HEK293T (cell line): ENCODE measurements at regions not wholly inside any gene's neighbourhood (a gene's known extent, or its start where the extent isn't known, plus 50 kb on each side); places are given as distances from the start of the nearest gene placed in this dataset.

Source experiments
- CTBP1 ChIP-seq: fragments of 450-650 bp; IDR thresholded peaks from 2 replicates; pipeline ENCODE4 v1.6.1; 2016; ENCODE audit warnings: borderline replicate concordance
- ELF4 ChIP-seq: fragments of 450-650 bp; IDR thresholded peaks from 2 replicates; pipeline ENCODE4 v1.6.1; 2017; ENCODE audit warnings: antibody characterized with exemption
- HDGF ChIP-seq: fragments of 450-650 bp; IDR thresholded peaks from 2 replicates; pipeline ENCODE4 v1.6.1; 2017; ENCODE audit warnings: antibody characterized with exemption, borderline replicate concordance
- SP1 ChIP-seq: fragments of 450-650 bp; IDR thresholded peaks from 2 replicates; pipeline ENCODE4 v1.6.1; 2017
- SUZ12 ChIP-seq: fragments of 450-650 bp; IDR thresholded peaks from 2 replicates; pipeline ENCODE4 v1.6.1; 2016; ENCODE audit warnings: mild to moderate bottlenecking
- TF ChIP-seq, protein P1 (sequence below): fragments of 450-650 bp; IDR thresholded peaks from 2 replicates; pipeline ENCODE4 v1.6.1; 2016

DNA sequence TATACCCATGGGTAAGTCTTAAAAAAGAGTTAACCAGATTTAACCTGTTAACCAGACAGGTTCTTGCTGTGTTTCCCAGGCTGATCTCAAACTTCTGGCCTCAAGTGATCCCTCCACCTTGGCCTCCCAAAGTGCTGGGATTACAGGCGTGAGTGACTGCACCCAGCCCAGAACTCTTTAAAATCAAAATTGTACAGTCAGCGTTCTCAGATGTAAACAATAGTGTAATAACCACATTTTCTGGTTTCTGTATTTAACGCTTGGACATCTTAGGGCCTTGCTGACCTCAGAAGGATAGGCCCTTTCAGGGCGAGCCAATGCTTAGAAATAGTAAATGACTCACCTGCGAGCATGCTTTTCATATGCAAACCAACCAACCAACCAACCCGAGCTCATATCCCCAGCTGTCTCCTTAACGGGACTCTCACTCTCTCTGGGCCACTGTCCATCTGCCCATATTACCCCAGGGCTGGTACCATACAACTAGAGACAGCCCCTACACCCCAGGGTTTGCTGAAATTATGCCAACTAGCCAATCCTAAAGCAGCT lies 415.0 kb upstream of the XYLT1 start:
- TF ChIP-seq SP1, result no peak
- TF ChIP-seq SUZ12, result no peak
- TF ChIP-seq, protein P1, sequence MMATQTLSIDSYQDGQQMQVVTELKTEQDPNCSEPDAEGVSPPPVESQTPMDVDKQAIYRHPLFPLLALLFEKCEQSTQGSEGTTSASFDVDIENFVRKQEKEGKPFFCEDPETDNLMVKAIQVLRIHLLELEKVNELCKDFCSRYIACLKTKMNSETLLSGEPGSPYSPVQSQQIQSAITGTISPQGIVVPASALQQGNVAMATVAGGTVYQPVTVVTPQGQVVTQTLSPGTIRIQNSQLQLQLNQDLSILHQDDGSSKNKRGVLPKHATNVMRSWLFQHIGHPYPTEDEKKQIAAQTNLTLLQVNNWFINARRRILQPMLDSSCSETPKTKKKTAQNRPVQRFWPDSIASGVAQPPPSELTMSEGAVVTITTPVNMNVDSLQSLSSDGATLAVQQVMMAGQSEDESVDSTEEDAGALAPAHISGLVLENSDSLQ, result no peak
- TF ChIP-seq HDGF, result no peak
- no peak for TF ChIP-seq ELF4
- TF ChIP-seq CTBP1, result no peak
